ENCODE measurements at regions not wholly inside any gene's neighbourhood (a gene's known extent, or its start where the extent isn't known, plus 50 kb on each side); places are given as distances from the start of the nearest gene placed in this dataset.

DNA sequence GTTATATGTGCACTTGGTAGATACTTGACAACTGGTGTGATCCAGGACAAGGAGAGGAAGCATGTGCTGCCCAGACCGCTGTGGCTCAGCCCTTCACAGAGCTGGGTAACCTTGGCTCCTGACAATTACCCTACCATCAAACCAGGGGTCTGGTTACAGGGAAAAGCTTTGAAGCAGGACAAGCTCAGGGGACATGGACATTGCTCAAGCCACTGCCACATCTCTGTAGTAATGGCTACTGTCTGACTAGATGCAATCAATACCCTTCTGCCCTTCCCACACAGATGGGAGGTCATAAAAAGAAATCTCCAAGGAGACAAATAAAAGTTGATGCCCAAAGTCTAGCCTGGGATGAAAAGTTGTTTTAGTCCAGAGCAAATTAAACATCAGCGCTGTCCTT lies 577.4 kb downstream of the MED13L start:
- Histone ChIP-seq H3K27me3 (ENCODE audit: insufficient read depth, low read depth, low read length) (no peaks in the 10 kb centered on the region), H3K36me3 (ENCODE audit: insufficient read depth, low read length) (no peaks in the 10 kb centered on the region), H3K27ac (ENCODE audit: low read length) (no peak overlapping the region), H3K9me2 (ENCODE audit: insufficient read depth, low read length) (no peaks in the 10 kb centered on the region), H3K9ac (ENCODE audit: low read length) (no peak overlapping the region), H4K20me1 (ENCODE audit: insufficient read depth) (no peaks in the 10 kb centered on the region), H3K79me2 (replicated peaks; ENCODE audit: insufficient read depth, low read length) (no peaks in the 10 kb centered on the region), H3K9me3 (ENCODE audit: low read length) (no peaks in the 10 kb centered on the region), H3K4me3 (ENCODE audit: low read length) (no peak overlapping the region), H2AFZ (ENCODE audit: low read depth, low read length) (no peak overlapping the region), H3F3A (ENCODE audit: insufficient read depth, low read length, poor library complexity, severe bottlenecking) (no peaks in the 10 kb centered on the region), H3K4me2 (ENCODE audit: low read length) (no peak overlapping the region)
- no peak for TF ChIP-seq EZH2 (IDR thresholded peaks at IDR 0.05; ENCODE audit: borderline replicate concordance, insufficient read depth, low read length, poor library complexity, severe bottlenecking)

DNA sequence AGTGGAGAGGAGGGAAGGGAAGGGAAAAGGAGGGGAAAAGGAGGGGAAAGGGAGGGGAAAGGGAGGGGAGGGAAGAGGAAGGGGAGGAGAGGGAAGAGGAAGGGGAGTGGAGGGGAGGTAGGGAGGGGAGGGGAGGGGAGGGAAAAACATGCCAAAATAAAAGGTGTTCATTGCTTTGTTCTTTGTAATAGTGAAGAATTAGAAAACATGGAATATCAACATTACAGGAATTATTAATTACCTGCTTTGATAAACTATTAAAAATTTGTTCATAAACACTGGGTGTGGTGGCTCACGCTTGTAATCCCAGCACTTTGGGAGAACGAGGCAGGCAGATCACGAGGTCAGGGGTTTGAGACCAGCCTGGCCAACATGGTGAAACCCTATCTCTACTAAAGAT lies 579.2 kb downstream of the MED13L start:
- TF ChIP-seq RAD21 (conservative IDR thresholded peaks at IDR 0.05) = no peak
- no peak for TF ChIP-seq SMC3 (conservative IDR thresholded peaks at IDR 0.05; ENCODE audit: poor library complexity)
- TF ChIP-seq REST (IDR thresholded peaks at IDR 0.05; ENCODE audit: borderline replicate concordance) = no peak
- TF ChIP-seq TAF1 (IDR thresholded peaks at IDR 0.05; ENCODE audit: low read depth) = no peak
- no peak for TF ChIP-seq MXI1 (conservative IDR thresholded peaks at IDR 0.05; ENCODE audit: poor library complexity, severe bottlenecking)
- TF ChIP-seq, protein P1, sequence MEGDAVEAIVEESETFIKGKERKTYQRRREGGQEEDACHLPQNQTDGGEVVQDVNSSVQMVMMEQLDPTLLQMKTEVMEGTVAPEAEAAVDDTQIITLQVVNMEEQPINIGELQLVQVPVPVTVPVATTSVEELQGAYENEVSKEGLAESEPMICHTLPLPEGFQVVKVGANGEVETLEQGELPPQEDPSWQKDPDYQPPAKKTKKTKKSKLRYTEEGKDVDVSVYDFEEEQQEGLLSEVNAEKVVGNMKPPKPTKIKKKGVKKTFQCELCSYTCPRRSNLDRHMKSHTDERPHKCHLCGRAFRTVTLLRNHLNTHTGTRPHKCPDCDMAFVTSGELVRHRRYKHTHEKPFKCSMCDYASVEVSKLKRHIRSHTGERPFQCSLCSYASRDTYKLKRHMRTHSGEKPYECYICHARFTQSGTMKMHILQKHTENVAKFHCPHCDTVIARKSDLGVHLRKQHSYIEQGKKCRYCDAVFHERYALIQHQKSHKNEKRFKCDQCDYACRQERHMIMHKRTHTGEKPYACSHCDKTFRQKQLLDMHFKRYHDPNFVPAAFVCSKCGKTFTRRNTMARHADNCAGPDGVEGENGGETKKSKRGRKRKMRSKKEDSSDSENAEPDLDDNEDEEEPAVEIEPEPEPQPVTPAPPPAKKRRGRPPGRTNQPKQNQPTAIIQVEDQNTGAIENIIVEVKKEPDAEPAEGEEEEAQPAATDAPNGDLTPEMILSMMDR (IDR thresholded peaks at IDR 0.05; ENCODE audit: poor library complexity, severe bottlenecking) = no peak
- no peak for TF ChIP-seq EP300 (conservative IDR thresholded peaks at IDR 0.05; ENCODE audit: poor library complexity, severe bottlenecking)
- no peak for TF ChIP-seq EZH2 (IDR thresholded peaks at IDR 0.05; ENCODE audit: borderline replicate concordance, insufficient read depth, low read length, poor library complexity, severe bottlenecking)
- no peak for TF ChIP-seq POLR2AphosphoS5 (IDR thresholded peaks at IDR 0.05)
- no peaks in the 10 kb centered on the region for H3K79me2 ChIP-seq (replicated peaks; ENCODE audit: insufficient read depth, low read length)
- H4K20me1 ChIP-seq (ENCODE audit: insufficient read depth) = no peaks in the 10 kb centered on the region
- no peaks in the 10 kb centered on the region for H3K9me3 ChIP-seq (ENCODE audit: low read length)
- H3K9ac ChIP-seq (ENCODE audit: low read length) = no peak overlapping the region
- no peaks in the 10 kb centered on the region for H3K9me2 ChIP-seq (ENCODE audit: insufficient read depth, low read length)
- H3K27me3 ChIP-seq (ENCODE audit: insufficient read depth, low read depth, low read length) = no peaks in the 10 kb centered on the region
- no peak overlapping the region for H3K4me2 ChIP-seq (ENCODE audit: low read length)
- no peak overlapping the region for H2AFZ ChIP-seq (ENCODE audit: low read depth, low read length)
- no peak overlapping the region for H3K4me3 ChIP-seq (ENCODE audit: low read length)
- no peak overlapping the region for H3K27ac ChIP-seq (ENCODE audit: low read length)
- no peaks in the 10 kb centered on the region for H3F3A ChIP-seq (ENCODE audit: insufficient read depth, low read length, poor library complexity, severe bottlenecking)
- no peaks in the 10 kb centered on the region for H3K36me3 ChIP-seq (ENCODE audit: insufficient read depth, low read length)

DNA sequence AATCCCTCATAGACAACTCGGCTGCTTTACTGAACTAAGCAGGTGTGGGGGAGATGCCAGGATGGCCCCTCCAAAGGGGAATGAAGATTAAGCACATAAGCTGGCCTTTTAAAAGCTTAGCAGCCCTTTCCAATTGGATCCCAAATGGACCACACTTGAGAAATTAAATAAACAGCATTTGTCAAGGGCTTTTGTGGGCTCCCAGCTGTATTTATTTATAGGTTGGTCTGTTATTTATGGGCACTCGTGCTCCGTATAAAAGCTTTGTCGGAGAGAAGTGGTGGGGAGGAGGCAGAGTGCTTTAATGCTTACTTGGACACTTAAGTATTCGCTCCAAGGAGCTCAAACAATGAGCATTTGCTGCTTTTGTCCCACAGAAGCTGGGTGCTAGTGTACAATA lies 580.2 kb downstream of the MED13L start:
- no peaks in the 10 kb centered on the region for H3K9me2 ChIP-seq (ENCODE audit: insufficient read depth, low read length)
- no peaks in the 10 kb centered on the region for H4K20me1 ChIP-seq (ENCODE audit: insufficient read depth)
- no peaks in the 10 kb centered on the region for H3F3A ChIP-seq (ENCODE audit: insufficient read depth, low read length, poor library complexity, severe bottlenecking)
- H3K27me3 ChIP-seq (ENCODE audit: insufficient read depth, low read depth, low read length) = no peaks in the 10 kb centered on the region
- no peak overlapping the region for H2AFZ ChIP-seq (ENCODE audit: low read depth, low read length)
- H3K36me3 ChIP-seq (ENCODE audit: insufficient read depth, low read length) = no peaks in the 10 kb centered on the region
- no peak overlapping the region for H3K4me2 ChIP-seq (ENCODE audit: low read length)
- no peak overlapping the region for H3K9ac ChIP-seq (ENCODE audit: low read length)
- TF ChIP-seq SMC3 (conservative IDR thresholded peaks at IDR 0.05; ENCODE audit: poor library complexity) (no peak), EP300 (conservative IDR thresholded peaks at IDR 0.05; ENCODE audit: poor library complexity, severe bottlenecking) (no peak), POLR2AphosphoS5 (IDR thresholded peaks at IDR 0.05) (no peak), MXI1 (conservative IDR thresholded peaks at IDR 0.05; ENCODE audit: poor library complexity, severe bottlenecking) (no peak), REST (IDR thresholded peaks at IDR 0.05; ENCODE audit: borderline replicate concordance) (no peak), RAD21 (conservative IDR thresholded peaks at IDR 0.05) (no peak), EZH2 (IDR thresholded peaks at IDR 0.05; ENCODE audit: borderline replicate concordance, insufficient read depth, low read length, poor library complexity, severe bottlenecking) (no peak), TAF1 (IDR thresholded peaks at IDR 0.05; ENCODE audit: low read depth) (no peak)
- TF ChIP-seq, protein P1 (IDR thresholded peaks at IDR 0.05; ENCODE audit: poor library complexity, severe bottlenecking) = no peak
- no peaks in the 10 kb centered on the region for H3K79me2 ChIP-seq (replicated peaks; ENCODE audit: insufficient read depth, low read length)
- H3K9me3 ChIP-seq (ENCODE audit: low read length) = no peaks in the 10 kb centered on the region
- H3K4me3 ChIP-seq (ENCODE audit: low read length) = no peak overlapping the region
- no peak overlapping the region for H3K27ac ChIP-seq (ENCODE audit: low read length)
